GM19240 (cell line): ENCODE measurements at regions not wholly inside any gene's neighbourhood (a gene's known extent, or its start where the extent isn't known, plus 50 kb on each side); places are given as distances from the start of the nearest gene placed in this dataset.
"Not testable (repeated sequence)": the region's sequence is repeated elsewhere in the genome, so short reads cannot be mapped to it uniquely, and the experiment has no call there.

Experiments used
- DNase-seq: peaks from one replicate; pipeline ENCODE4 v3.0.0; 2011; ENCODE audit warnings: low spot score; ENCODE audit not compliant: insufficient read length

GRCh38 chr4:17436047-17436749 lies 75.7 kb downstream of the QDPR start:
- DNase-seq = not testable (repeated sequence)

GRCh38 chr4:17433827-17434226 lies 78.1 kb downstream of the QDPR start:
- no peak for DNase-seq

- DNase-seq = no peak
Measured at GRCh38 chr4:17427991-17428390, 83.9 kb downstream of the QDPR start.

GRCh38 chr4:17426222-17426621 lies 85.7 kb downstream of the QDPR start:
- no peak for DNase-seq

GRCh38 chr4:17418010-17418409 lies 93.9 kb downstream of the QDPR start:
- DNase-seq = no peak

- no peak for DNase-seq
Measured at GRCh38 chr4:17414392-17414791, 97.5 kb downstream of the QDPR start.

GRCh38 chr4:17400686-17401085 lies 111.2 kb downstream of the QDPR start:
- no peak for DNase-seq

- DNase-seq = no peak
Measured at GRCh38 chr4:17398805-17399204, 113.1 kb downstream of the QDPR start.

- DNase-seq = no peak
Measured at GRCh38 chr4:17398035-17398434, 113.9 kb downstream of the QDPR start.

- no peak for DNase-seq
Measured at GRCh38 chr4:17397611-17398010, 114.3 kb downstream of the QDPR start.

- peak; percentile 14 for DNase-seq
Measured at GRCh38 chr4:17385403-17385802, 126.5 kb downstream of the QDPR start.

GRCh38 chr4:17380347-17380746 lies 131.5 kb downstream of the QDPR start:
- no peak for DNase-seq

GRCh38 chr4:17376205-17376604 lies 135.7 kb downstream of the QDPR start:
- DNase-seq = no peak

GRCh38 chr4:17373666-17374065 lies 138.2 kb downstream of the QDPR start:
- DNase-seq = no peak

- no peak for DNase-seq
Measured at GRCh38 chr4:17370818-17371217, 141.1 kb downstream of the QDPR start.

GRCh38 chr4:17368408-17368807 lies 143.5 kb downstream of the QDPR start:
- DNase-seq = no peak

GRCh38 chr4:17367201-17367600 lies 144.7 kb downstream of the QDPR start:
- DNase-seq = no peak

- DNase-seq = no peak
Measured at GRCh38 chr4:17366496-17366895, 145.4 kb downstream of the QDPR start.

- DNase-seq = no peak
Measured at GRCh38 chr4:17362430-17362829, 149.5 kb downstream of the QDPR start.

- DNase-seq = no peak
Measured at GRCh38 chr4:17358241-17358640, 153.6 kb downstream of the QDPR start.

- DNase-seq = no peak
Measured at GRCh38 chr4:17356926-17357325, 155.0 kb downstream of the QDPR start.

GRCh38 chr4:17352357-17352756 lies 159.5 kb downstream of the QDPR start:
- no peak for DNase-seq

- peak; percentile 30 for DNase-seq
Measured at GRCh38 chr4:17347445-17347844, 164.4 kb downstream of the QDPR start.

- DNase-seq = no peak
Measured at GRCh38 chr4:17339376-17339775, 172.5 kb downstream of the QDPR start.
